Posterior vena cava (tissue), 2 donors: ENCODE measurements at regions not wholly inside any gene's neighbourhood (a gene's known extent, or its start where the extent isn't known, plus 50 kb on each side); places are given as distances from the start of the nearest gene placed in this dataset.
"Not testable (repeated sequence)": the region's sequence is repeated elsewhere in the genome, so short reads cannot be mapped to it uniquely, and the experiment has no call there.

Source experiments
- DNase-seq: peaks from one replicate; pipeline ENCODE4 v3.0.0-alpha.2; 2020; ENCODE audit warnings: low spot score
- intact Hi-C, 2 donors: fragments of 100-400 bp; cut with DNase I; formaldehyde crosslinking; loops; one replicate each; pipeline versions ENCODE4 v1.14.1 to v1.14.2; 2022 to 2023
- donor health status: DM: yes; HTN: yes; CAD: no.
- donor health status: DM: yes; HTN: yes; CAD: no.

DNA sequence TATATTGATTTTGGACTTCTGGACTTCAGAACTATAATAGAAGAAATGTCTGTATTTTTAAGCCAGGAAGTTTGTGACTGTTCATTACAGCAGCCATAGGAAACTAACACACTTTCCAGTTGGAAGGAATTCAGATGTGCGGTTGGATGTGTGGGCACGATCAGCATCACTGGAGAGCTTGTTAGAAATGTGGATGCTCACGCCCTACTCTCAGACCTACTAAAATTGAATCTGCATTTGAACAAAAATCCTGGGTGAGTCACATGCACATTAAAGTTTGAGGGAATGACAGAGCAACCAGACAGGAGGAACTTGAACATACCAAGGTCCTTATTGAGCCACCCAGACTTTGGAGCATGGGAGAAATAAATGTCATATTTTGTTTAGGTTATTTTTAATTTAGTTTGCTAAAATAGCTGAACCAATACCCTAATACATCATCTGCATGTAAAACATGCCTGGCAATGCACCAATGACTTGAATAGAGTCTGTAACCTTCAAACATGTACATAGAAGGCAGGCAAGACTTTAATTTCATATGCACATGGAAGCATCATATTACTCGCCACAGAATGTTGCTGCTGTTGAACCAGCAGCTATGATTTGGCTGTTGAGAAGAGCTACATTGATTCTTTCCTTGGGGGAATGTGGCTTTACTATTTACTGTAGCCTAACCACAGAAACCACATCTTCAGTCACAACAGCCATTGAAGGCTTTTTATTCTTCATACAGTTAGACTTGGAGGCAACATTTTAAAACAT lies 346.2 kb downstream of the BARHL2 start:
- intact Hi-C loops = no loop called here

DNA sequence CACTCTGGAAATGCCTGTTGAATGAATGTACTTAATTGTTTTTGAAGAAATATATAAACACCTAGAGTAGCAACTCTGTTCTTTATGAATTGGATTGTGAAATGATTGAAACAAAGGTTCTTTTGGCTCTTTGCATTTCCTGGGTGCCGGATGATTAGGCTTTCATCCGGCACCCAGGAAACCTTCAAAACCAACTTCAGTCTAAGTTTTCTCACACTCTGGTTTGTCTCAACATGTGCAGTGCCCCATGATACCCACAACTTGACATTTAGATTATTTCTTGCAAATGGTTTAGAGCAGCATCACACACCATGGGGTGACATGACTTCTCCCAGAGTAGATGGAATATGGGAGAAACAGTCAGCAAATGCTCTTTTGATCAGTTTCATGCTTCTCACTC lies 354.9 kb downstream of the BARHL2 start:
- intact Hi-C loops = no loop called here
- no peak for DNase-seq

More for the DNA sequence above, 346.2 kb downstream of the BARHL2 start:
- DNase-seq = no peak

DNA sequence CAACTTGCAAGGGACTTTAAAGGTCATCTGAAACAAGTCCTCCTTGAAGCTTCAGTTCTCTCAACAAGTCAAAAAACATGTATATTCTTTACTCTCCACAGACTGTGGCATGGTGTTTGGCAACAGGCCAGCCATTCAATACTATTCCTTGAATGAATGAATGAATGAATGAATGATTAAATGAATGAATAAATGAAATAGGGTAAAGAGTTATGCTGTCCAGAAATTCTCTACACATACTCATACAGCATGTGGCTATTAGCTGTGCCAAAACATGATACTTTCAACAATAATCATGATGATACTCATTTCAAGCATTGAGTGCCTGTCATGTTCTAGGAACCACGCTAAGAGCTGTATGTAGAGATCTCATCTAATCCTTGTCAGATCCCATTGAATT lies 356.1 kb downstream of the BARHL2 start:
- DNase-seq = no peak
- intact Hi-C loops = no loop called here

DNA sequence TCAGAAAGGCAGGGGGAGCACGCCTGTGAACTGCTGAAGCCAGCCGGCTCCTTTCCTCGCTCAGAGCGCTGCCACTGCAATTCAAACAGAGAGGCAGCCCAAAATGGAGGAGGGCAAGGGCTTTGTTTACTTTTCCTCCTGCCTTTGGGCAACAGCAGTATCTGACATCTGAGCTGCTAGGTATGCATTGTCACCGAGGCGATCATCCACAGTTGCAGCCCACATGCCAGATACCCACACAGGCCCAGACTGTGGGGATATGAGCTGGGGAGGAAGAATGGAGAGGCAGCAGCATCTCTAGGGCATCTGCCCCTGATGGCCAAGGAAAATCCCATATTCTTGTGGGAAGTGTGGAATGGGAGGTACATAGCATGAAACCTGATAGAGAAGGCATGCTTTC lies 357.1 kb downstream of the BARHL2 start:
- intact Hi-C loops = no loop called here
- DNase-seq = no peak

DNA sequence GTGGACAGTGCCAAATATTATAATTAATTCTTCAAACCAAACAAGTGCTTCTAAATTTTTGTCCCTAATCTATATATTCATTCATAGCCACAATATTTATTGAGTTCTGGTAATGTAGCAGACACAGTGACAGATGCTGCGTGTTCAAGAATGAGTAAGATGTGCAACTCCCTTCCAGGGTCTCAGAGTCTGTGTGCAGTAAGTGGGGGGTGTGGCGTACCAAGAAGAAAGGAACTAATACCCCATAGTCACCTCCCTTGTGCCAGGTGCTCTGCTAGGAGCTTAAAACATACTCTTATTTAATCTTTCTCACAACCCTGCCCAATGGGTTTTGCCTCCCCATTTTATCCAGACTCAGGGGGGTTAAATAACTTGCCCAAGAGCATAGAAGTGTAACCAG lies 358.7 kb downstream of the BARHL2 start:
- no peak for DNase-seq
- intact Hi-C loops = no loop called here

DNA sequence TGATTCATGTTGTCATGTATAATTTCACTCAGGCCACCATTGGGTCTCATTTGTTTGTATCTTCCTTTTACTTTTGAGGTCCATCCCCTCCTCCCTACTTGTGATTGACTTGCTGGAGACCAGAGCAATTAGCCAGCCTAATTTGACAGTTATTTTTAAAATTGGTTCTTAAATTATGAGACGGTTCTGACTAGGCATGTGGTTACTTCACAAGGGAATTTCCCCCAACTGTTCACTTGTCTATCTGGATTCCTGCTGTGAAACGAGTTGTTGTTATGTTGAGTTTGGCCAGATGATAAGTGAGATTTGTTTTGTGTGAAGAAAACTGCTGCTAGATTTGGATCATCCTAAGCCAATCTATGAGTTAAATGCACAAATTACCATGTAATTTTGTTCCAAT lies 359.1 kb downstream of the BARHL2 start:
- intact Hi-C loops = no loop called here
- no peak for DNase-seq

DNA sequence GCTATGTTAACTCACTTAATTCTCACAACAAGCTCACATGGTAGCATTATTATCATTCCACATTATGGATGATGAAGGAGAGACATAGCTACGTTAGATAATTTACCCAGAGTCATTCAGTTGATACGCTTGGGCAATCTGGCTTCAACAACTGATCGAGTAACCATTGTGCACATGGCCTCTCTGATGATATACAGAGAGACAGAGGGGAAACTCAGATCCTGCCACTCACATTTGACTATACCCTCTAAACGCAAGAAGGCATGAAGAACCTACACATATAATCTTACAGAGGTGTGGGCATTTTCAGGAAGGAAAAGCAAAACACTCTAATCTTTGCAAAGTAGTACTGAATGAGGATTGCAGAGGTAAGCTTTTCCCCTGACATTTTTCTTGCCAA lies 360.1 kb downstream of the BARHL2 start:
- intact Hi-C loops = no loop called here
- DNase-seq = no peak

DNA sequence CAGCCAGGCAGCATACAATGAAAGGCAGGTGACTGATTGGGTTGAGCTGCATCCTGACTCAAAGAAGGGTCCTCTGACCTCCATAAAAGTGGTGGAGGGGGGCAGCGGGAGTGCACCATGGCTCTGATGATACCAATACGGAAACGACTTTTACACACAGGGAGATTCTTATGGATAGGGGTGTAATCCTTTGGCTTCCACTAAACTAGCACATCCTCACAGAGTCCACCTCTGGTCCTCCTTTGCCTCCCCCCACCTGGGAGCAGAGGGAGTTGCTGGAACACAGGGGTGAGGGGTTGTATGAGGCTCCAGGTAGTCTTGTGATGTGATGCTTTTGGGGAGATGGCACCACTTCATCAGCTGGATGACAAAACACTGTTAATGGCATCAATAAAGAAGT lies 361.0 kb downstream of the BARHL2 start:
- DNase-seq = no peak
- intact Hi-C loops = no loop called here

DNA sequence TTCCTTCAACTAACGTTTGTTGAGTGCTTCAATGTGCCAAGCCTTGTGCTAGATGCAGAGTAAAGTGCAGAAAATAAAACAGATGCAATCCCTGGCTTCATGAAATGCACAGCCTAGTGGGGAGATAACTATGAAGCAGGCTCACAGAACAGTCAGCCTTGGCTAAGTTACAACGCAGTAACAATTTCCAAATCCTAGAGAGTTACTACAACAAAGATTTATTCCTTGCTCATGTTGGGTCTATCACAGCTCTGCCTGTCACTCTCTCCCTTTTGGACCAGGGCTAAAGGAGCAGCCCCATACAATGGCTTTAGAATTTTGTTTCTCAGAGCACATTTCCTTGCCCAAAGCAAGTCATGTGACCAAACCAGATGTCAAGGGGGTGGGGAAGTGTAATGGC lies 359.8 kb downstream of the ZNF326 start:
- intact Hi-C loops = no loop called here
- DNase-seq = no peak

DNA sequence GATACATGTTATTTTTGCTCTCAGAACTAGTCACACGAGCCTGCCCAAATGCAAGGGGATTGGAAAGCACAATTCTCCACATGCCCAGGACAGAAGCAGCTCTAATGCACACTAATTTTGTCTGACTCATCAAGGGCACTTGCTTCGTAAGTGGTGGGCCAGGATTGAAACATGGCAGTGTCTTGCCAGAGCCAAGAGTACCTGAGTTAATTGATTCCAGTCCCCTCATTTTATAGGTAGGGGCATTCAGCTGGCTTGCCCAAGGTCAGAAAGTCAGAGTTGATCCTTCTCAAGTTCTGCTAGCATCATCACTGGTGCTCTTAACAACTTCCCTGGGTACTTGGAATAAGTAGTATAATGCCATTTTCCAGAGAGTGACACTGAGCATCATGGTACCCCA lies 356.1 kb downstream of the ZNF326 start:
- intact Hi-C loops = no loop called here

DNA sequence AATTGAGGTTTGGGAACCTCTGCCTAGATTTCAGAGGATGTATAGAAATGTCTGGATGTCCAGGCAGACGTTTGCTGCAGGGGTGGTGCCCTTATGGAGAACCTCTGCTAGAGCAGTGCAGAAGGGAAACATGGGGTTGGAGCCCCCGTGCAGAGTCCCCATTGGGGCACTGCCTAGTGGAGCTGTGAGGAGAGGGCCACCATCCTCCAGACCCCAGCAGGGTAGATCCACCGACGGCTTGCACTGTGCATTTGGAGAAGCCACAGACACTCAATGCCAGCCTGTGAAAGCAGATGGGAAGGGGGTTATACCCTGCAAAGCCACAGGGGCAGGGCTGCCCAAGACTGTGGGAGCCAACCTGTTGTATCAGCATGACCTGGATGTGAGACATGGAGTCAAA lies 354.6 kb downstream of the ZNF326 start:
- intact Hi-C loops = no loop called here
- DNase-seq = no peak

More for the DNA sequence above, 356.1 kb downstream of the ZNF326 start:
- no peak for DNase-seq

DNA sequence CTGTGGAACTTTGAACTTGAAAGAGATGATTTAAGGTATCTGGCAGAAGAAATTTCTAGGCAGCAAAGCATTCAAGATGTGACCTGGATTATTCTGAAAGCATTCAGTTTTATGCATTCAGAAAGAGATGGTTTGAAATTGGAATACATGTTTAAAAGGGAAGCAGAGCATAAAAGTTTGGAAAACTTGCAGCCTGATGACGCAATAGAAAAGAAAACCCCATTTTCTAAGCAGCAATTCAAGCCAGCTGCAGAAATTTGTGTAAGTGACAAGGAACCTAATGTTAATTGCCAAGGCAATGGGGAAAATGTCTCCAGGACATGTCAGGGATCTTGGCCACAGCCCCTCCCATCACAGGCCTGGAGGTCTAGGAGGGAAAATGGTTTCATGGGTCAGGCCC lies 354.0 kb downstream of the ZNF326 start:
- intact Hi-C loops = no loop called here
- DNase-seq = no peak

DNA sequence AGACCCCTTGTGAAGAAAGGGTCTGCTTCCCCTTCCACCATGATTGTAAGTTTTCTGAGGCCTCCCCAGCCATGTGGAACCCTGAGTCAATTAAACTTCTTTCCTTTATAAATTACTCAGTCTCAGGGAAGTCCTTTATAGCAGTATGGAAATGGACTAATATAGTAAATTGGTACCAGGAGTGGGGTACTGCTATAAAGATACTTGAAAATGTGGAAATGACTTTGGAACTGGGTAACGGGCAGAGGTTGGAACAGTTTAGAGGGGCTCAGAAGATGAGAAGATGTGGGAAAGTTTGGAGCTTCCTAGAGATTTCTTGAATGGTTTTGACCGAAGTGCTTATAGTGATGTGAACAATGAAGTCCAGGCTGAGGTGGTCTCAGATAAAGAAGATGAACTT lies 353.5 kb downstream of the ZNF326 start:
- intact Hi-C loops, DNase-seq: not testable (repeated sequence)

DNA sequence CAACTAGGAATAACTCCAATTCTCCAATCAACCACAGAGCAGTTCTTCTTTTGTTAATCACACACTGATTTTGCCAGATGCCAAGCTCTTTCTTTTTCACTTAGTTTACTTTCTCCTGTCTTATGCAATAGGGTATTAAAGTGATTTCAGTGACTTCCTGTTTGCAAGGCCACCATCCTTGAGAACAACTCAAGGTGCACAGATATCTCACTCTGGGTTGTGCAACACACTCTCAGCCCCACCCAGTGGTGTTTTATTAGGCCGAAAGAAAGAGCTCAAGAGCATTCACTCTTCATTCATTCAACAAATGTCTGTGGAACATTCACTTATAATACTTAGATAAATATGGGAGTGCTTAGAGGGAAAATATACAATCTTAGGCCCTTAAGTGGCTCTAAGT lies 352.5 kb downstream of the ZNF326 start:
- no peak for DNase-seq
- intact Hi-C loops = no loop called here

DNA sequence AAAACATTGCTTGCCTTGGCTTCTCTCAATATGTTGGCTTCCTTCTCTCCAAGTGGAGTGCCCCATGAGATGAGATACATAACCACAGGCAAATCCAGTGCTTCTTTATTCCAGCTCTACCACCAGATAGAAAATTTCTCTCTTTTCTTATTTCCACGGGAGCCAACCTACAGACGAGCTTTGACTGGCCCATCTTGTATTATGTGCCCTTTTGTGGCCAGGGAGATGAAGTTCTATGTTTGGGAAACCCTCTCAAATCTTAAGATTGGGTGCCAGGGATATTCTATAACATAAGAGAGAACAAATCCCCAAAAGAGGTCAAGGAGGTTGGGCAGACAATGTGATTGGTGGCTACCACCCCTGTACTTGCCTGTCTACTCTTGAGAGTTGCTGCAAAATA lies 351.8 kb downstream of the ZNF326 start:
- DNase-seq = no peak
- intact Hi-C loops = no loop called here

DNA sequence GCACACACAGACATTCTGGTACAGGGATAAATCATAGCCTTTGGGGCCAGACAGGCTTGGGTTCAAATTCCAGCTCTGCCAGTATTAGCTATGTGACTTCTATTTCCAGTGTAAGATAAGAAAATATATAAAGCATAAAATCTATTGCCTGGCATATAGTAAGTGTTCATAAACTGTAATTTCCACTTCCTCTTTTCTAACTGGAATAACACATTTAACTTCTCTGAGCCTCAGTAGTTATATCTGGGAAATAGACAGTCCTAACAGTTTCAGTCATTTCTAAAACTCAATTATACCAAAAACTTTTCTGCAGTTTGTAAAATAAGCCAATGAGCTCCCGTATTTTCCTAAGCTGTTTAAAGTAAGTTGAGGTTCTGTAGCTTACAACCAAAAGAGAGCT lies 351.4 kb downstream of the ZNF326 start:
- no peak for DNase-seq
- intact Hi-C loops = no loop called here

DNA sequence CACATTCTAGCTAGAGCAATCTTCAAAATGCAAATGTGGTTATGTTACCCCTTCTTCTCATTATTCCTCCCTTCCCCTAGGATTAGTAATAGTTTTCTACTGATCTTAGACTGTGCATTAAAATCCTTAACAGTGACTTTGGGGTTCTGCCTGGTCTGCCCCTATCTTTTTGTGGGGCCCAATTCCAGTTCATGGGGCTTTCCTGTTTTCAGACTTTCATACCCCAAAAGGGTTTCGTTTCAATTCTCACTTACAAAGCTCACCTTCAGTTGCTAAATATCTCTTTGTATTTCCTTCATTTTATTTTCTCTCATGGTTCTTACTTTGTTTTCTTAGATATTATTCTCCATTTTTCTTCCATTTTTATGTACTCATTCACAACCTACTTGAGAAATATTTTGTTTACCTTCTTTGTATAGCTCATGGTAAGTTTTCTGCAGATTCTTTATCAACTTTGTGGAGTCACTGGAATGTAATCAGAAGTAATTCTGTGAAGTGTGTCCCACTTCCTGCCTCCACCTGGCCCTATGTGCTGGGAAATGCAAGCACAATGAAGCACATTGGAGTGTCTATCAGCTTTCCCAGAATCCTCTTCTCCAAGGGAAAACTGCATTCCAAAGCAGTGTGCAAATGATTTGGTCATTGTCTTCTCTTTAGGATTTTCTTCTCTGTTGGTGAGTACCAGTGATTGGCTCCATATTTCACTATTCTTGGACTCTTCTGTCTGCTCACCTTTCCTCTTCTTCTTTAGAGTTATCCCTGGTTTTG lies 350.2 kb downstream of the ZNF326 start:
- no peak for DNase-seq
- intact Hi-C loops = no loop called here

DNA sequence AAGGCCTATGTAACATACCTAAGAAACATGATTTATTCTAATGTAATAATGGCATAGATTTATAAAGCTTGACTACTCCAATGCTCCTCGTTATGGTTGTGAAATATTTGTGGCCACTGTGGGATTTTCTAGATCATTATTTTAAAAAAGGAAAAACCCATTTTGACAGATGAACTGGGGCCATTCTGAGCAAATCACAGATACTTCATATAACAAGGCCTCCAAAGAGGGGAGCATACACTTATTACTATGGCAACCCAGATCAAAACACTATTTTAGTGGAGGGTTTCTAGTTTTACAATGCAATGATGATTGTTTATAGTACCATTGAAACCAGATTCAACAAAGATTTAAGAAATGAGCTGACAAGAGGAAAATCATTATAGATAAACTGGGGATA lies 346.6 kb downstream of the ZNF326 start:
- DNase-seq = no peak
- intact Hi-C loops = no loop called here

DNA sequence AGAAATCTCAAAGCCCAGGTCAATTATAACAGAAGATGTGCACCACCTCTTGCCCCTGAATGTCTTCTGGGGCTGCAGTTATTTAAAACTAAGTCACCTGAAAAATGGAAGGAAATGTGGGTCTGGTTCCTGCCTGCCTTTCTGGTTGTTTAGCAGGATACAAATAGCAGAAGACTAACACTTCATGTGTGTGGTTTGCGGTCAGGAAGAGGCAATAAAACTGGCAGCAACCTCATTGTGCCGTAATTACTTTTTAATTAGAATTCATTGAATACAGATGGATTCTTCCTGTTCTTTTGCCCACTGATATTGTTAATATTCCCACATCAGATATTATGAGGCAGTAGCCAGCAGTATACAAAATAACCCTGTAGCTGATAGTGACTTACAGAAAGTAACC lies 345.7 kb downstream of the ZNF326 start:
- intact Hi-C loops = no loop called here

DNA sequence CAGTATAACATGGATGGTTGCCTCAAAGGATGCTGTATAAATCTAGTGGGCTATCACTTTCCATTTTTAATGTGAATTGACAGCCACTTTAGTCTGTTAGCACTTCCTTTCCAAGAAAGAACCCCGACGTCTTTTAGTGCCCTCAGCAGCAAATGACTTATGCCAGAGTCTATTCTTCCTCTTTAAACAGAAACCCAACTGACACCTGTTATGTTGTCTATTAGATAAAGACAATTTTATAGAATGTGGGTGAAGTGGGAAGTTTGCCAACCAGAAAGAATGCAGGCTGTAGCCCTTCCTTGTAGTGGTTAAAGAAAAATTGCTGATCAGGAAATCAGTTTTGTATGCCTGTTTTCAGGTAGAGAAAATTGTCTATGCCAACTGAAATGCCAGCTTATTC lies 344.9 kb downstream of the ZNF326 start:
- DNase-seq = no peak
- intact Hi-C loops = no loop called here

More for the DNA sequence above, 345.7 kb downstream of the ZNF326 start:
- no peak for DNase-seq
